GM12892 (cell line): ENCODE measurements at regions not wholly inside any gene's neighbourhood (a gene's known extent, or its start where the extent isn't known, plus 50 kb on each side); places are given as distances from the start of the nearest gene placed in this dataset.

Experiments
- POLR2A ChIP-seq: IDR thresholded peaks from 2 replicates; pipeline ENCODE4 v1.6.1; 2011; ENCODE audit warnings: low read depth, low read length, control low read depth
- POLR2AphosphoS5 ChIP-seq: IDR thresholded peaks from 2 replicates; pipeline ENCODE4 v1.6.1; 2011; ENCODE audit warnings: low read depth, low read length, control low read depth
- TAF1 ChIP-seq: IDR thresholded peaks from 2 replicates; pipeline ENCODE4 v1.6.1; 2011; ENCODE audit warnings: low read depth, mild to moderate bottlenecking, control low read depth, low read length, borderline replicate concordance

- TF ChIP-seq POLR2A (no peak), POLR2AphosphoS5 (no peak), TAF1 (no peak)
These were observed 213.6 kb upstream of the DTNBP1 start for GRCh38 chr6:15876406-15876805.
